GM08714 (cell line): ENCODE measurements at regions not wholly inside any gene's neighbourhood (a gene's known extent, or its start where the extent isn't known, plus 50 kb on each side); places are given as distances from the start of the nearest gene placed in this dataset.

Source experiments
- H3K4me3 ChIP-seq: fragments of 200-500 bp; sonication (Bioruptor generic); 2 replicates; pipeline ENCODE4 v1.5.1; 2014; ENCODE audit warnings: mild to moderate bottlenecking, low read length, inconsistent platforms
- ZNF274 ChIP-seq: IDR thresholded peaks from 2 replicates; pipeline ENCODE4 v1.6.1; 2012; ENCODE audit warnings: mild to moderate bottlenecking, low read depth, low read length

- no peak overlapping the region for H3K4me3 ChIP-seq
- TF ChIP-seq ZNF274 = no peak
Measured at GRCh38 chr2:104786204-104786603, 67.7 kb upstream of the POU3F3 start.

- no peak overlapping the region for H3K4me3 ChIP-seq
- no peak for TF ChIP-seq ZNF274
Measured at GRCh38 chr2:104786821-104787220, 67.1 kb upstream of the POU3F3 start.

- H3K4me3 ChIP-seq = no peak overlapping the region
- no peak for TF ChIP-seq ZNF274
Measured at GRCh38 chr2:104787298-104788065, 66.4 kb upstream of the POU3F3 start.

GRCh38 chr2:104788742-104789455, 65.0 kb upstream of the POU3F3 start:
- no peak for TF ChIP-seq ZNF274
- H3K4me3 ChIP-seq = no peak overlapping the region

GRCh38 chr2:104790100-104790811, 63.7 kb upstream of the POU3F3 start:
- no peak overlapping the region for H3K4me3 ChIP-seq
- TF ChIP-seq ZNF274 = no peak

- H3K4me3 ChIP-seq = no peak overlapping the region
- TF ChIP-seq ZNF274 = no peak
Measured at GRCh38 chr2:104790901-104791495, 62.9 kb upstream of the POU3F3 start.

GRCh38 chr2:104793966-104794365, 59.9 kb upstream of the POU3F3 start:
- H3K4me3 ChIP-seq = no peak overlapping the region
- no peak for TF ChIP-seq ZNF274

GRCh38 chr2:104794441-104794840, 59.5 kb upstream of the POU3F3 start:
- H3K4me3 ChIP-seq = no peak overlapping the region
- no peak for TF ChIP-seq ZNF274
